IPS DF 19.7 (cell line): ENCODE measurements at regions not wholly inside any gene's neighbourhood (a gene's known extent, or its start where the extent isn't known, plus 50 kb on each side); places are given as distances from the start of the nearest gene placed in this dataset.

Source experiments
- DNase-seq: peaks from one replicate; pipeline ENCODE4 v3.0.0-alpha.2; 2013; ENCODE audit warnings: low read depth, low spot score

- no peak for DNase-seq
Observed at GRCh38 chr12:111196532-111196931, 172.4 kb downstream of the PHETA1 start.

DNA sequence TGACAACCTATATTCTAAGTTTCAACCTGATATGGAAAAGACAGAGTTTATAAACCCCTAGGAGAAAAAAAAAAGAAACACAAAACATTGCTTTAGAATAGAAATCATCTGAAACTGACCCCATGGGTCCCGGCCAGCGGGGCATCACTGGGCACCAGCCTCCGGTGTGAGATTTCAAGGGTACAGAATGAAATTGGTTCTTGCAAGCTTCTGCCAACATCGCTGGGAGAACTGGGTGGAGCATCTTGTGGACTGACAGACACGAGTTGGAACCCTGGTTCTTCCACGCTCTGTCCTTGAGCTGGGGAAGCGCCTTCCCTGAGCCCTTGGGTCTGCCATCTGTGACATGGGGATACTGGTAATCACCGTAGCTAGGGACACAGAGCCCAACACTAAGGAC lies 173.6 kb downstream of the PHETA1 start:
- no peak for DNase-seq

- DNase-seq: no peak
Observed at GRCh38 chr12:111194703-111195051, 174.2 kb downstream of the PHETA1 start.

GRCh38 chr12:111193977-111194702 lies 174.8 kb downstream of the PHETA1 start:
- DNase-seq: no peak

DNA sequence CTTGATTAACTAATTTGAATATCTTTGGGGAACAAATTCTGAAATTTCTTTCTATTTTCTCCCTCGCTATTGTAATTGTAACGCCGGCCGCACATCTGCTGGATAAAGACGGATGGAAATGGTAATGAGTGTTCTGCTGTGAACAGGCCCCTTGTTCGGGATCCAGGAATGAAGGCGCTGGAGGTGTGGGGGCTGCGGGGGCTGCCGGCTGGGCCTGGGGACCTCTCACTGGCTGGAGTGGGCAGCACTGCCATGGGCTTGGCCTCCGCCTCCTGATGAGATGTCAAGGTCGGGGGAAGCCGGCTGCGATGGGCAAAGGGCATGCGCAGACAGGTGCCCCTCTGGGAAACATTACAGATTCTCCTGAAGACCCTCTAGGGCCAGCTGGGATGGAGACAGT lies 175.4 kb downstream of the PHETA1 start:
- DNase-seq: no peak

DNA sequence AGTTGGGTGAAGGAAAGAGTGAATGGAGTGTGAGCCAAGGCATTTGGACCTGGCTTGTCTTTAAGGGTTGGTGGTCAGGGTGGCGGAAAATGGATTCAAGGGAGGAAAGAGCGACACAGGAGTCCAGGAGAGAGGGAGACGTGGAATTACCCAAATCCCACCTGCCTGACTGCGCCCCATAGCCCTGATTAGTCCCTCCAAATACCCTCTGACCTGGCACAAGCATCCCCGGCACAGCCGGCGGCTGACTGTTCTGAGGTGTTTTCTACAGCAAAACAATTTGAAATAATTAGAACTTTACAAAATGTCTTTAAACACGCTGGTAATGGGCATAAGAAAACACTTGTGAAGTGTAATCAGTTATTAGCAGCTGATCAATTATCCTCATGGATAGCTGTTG lies 175.8 kb downstream of the PHETA1 start:
- DNase-seq: no peak

DNA sequence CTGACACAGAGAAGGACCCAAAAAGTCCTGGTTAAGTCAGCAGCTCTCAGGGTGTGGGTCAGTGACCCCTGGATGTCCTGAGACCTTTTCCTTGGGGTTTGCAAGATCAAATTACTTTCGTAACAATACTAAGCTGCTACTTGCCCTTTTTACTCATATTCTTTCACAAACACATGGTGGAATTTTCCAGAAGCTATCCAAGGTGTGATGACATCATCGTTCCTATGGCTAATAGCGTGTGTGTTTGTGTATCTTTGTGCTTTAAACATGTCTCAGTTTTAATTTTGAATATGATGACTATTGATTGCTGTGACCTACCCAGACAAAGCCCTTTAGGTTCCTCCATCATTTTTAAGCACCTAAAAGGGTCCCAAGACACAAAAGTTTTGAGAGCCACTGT lies 176.2 kb downstream of the PHETA1 start:
- DNase-seq: no peak

DNA sequence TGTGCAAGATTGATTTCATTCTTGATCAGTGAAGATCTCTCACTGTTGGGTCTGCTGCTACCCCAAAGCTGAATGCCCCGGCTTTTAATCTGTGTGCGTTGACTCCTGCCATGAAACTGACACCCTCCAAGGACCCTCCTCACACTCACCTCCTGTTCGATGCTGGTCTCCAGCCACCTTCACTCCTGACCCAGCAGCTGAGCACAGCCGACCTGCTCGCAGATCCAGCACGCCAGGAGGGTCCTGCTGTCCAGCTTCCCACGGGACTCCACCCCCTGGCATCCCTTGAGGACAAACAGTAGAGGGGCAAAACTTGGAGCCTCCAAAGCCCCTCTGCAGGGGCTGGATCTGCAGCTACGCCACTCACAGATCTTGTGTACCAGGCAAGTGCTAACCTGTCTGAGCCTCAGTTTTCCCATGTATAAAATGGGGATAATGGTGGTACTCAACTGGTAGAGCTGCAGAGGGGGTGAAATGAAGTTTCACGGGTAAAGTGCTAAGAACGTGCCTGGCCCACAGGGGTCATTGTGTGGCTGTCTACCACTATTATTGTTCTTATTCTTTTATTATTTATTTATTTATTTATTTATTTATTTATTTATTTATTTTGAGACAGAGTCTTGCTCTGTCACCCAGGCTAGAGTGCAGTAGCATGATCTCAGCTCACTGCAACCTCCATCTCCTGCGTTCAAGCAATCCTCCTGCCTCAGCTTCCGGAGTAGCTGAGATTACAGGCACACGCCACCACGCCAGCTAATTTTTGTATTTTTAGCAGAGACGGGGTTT lies 178.0 kb downstream of the PHETA1 start:
- no peak for DNase-seq

DNA sequence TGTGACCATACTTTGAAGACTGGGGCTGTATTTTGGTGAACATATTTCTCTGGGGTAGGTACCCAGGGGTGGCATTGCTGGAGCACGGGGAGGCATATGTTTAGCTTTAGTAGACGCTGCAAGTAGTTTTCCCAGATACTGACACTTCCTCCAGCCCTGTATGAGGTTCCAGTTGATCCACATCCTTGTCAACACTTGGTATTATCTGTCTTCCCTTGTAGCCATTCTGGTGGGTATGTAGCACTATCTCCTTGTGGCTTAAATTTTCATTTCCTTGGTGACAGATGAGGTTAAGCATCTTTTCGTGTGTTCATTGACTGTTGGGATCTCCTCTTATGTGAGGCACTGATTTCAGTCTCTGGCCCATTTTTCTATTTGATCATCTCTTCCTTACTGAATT lies 179.1 kb downstream of the PHETA1 start:
- no peak for DNase-seq

- no peak for DNase-seq
Observed at GRCh38 chr12:111188436-111188835, 180.5 kb downstream of the PHETA1 start.

DNA sequence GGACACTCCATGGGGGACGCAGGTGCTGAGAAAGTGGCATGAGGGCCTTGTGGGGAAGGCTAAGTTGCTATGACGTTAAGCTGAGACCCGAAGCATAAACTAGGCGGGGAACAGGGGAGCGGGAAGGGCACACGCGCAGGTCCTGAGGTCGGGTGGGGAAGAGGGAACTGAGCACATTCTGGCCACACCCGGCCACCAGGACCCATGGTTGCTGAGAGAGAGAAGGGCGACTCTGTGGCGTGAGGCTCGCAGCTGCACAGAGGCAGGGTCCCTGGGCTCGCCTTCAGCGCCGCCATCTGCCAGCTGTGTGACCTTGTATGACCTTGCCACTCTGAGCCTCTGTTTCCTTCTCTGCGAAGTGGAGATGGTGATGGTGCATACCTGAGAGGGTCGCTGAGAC lies 182.5 kb downstream of the PHETA1 start:
- DNase-seq: no peak

GRCh38 chr12:111185889-111186227 lies 183.0 kb downstream of the PHETA1 start:
- DNase-seq: no peak

DNA sequence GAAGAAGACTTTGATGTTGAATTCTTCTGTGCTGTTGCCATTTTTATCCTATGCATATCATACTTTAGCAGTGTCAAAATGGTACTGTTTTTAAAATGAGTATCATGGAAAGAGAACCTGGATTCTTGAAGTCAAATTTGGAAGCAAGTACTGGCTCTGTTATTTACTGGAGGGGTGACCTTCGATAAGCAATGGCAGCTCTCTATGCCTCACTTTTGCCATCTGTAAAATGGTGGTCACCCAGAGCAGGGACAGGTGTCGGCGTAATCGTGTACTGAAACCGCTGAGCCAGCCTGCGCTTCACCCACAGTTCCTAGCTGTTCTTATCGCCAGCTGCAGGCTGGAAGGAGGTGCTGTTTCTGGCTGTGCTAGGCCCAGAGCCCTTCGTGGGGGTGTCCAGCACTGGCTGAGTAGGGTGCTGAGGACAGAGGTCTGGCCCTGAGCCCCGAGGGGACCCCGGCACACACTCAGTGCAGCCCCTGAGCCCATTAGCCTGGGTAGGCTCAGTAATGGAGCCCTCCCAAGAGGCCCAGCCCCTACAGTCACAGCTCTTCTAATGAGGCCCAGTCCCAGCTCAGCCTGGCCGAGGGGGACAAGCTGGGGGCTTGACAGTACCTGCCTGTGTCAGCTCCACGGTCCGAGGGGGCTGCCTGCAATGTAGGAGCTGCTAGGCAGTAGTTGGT lies 183.5 kb downstream of the PHETA1 start:
- DNase-seq: no peak

- no peak for DNase-seq
Observed at GRCh38 chr12:111184161-111184560, 184.7 kb downstream of the PHETA1 start.

DNA sequence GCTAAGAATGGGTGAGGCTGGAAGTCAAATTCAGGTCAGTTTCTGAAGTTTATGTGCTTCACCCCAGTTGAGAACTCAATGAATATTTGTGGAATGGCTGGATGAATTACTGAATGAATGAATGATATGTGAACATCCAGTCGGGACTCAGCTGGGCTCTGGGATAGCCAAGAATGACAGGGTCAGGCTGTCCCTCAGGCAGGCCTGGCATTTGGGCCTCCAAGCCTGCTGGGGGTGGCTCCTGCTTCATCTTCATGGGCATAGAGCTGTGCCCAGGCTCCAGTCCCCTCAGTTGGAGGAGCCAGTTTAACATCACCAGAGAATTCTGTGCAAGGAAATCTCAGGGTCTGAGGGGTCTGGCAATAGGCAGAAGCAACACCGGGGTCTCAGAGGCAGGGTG lies 185.8 kb downstream of the PHETA1 start:
- DNase-seq: no peak

DNA sequence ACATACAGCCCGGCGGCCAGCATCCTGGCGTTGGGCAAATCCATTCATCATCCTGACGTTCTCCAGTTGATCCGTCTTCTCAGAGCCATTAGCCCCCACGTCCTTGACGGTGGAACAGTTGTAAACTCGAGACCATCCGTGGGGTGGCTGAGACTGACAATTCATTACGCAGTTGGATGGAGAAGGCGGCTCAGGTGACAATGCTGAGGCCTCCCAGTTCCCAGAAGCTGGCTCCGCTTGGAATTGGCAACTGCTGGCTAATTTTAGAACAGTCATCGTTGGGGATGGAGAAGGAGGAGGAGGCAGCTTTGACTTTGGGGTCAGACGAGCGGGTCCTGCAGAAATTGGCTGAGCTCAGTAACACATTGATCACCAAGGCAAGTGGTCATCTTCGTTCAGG lies 186.5 kb downstream of the PHETA1 start:
- DNase-seq: no peak

- no peak for DNase-seq
Observed at GRCh38 chr12:111181143-111181726, 187.7 kb downstream of the PHETA1 start.

DNA sequence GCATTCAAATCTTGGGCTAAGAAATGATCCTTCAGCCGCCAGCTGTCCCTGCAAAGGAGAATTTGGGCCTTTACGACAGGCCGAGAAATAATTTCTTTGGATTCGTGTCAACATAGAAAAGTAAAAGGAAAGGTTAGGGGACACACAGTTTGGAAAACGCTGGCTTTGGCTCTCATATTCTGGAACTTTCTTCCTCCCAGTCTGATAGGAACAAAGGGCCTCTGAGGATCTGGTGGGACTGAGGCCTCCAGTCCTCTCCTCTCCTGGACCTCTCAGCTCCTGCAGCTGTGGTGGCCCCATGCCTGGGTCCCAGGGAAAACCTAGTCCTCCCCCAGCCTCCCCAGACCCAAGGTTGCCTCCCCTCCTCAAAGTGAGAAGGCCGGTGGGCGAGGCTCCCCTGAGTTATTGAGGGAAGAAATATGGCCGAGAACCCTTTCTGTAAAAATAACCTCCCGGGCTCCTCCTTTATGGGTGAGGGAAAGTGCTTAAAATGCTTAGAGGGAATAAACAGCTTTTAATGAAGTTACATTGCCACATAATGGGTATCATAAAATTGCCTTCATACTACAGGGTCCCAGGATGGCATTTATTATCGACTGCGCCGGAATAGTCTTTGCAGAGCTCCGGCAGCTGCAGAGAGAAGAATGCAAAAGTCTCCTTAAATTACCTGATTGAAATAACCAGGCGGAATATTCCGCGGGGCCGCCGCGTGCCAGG lies 188.3 kb downstream of the PHETA1 start:
- no peak for DNase-seq

DNA sequence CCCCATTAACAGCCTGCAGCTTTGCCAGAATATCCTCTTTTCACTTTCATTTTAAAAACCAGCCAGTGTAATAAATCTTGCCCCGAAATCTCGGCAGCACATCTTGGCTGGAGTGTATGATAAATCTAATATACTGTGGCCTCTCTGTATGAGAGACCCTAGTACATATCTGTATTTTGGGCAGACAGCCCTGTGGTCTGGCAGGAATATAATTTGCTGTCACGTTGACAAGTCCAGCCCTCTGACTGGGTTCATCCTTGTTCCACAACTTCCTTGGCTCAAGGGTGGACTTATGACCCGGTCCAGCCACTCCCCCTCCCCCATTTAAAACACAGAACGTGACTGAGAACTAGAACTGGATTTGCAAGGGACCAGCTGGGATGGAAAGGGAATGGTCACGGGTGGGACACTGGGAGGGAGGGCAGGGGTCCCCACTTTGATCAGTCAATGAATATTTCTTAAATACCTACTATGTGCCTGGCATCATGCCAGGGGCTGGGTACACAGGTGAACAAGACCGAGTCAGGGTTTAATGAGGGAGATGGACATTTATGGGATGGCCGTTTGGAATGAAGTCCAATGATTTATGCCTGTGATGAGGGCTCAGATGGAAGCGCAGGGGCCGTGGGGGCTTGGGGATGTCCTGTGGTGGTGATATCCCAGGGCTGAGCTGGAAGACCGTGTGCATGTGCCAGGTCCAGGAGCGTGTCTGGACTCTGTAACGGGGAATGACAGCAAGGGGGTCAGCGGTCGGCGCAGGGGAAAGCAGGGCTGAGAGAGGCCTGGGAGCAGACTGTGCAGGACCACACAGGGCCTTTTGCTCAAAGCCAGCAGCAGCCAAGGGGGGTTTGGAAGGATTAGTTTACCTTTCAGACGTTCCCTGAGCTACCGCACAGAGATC lies 190.5 kb downstream of the PHETA1 start:
- no peak for DNase-seq

DNA sequence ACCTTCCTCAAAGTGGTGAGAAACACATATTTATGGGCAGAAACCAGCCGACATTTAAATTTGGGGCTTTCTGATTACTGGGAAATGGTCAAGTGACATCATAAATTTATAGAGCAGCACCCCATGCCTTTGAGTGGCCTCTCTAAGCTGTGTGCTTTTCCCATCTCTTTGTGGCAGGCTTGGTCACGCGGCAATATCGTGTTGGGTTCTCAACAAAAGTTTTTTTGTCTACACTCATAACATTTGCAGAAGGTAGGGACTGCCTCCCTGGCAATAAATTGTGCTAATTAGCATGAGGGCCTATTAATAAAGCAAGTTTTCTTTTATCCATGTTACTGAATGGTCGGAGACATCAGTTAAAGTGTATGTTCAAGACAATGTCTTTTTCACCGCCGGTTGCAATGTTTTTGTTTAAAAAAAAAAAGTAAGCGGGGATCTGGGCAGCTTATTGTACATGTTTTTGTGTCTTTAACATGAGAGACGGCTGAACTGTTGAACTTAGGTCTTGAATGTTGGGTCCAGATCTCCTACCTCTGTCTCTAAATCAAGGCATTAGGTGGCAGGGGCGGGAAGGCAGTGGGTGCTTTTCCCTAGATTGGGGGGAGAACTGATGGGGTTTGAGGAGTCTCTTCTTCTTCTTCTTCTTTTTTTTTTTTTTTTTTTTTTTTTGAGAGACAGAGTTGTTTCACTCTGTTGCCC lies 193.3 kb downstream of the PHETA1 start:
- no peak for DNase-seq
